DND-41 (cell line): ENCODE measurements at regions not wholly inside any gene's neighbourhood (a gene's known extent, or its start where the extent isn't known, plus 50 kb on each side); places are given as distances from the start of the nearest gene placed in this dataset.

Experiments used
- CTCF ChIP-seq: IDR thresholded peaks from 2 replicates; pipeline ENCODE4 v1.5.1; 2012; ENCODE audit warnings: borderline replicate concordance, low read length, moderate library complexity, mild to moderate bottlenecking; ENCODE audit not compliant: poor library complexity, severe bottlenecking; ENCODE audit errors: extremely low read depth
- EZH2 ChIP-seq: IDR thresholded peaks from 3 replicates; pipeline ENCODE4 v1.6.1; 2012; ENCODE audit warnings: borderline replicate concordance, low read depth, mild to moderate bottlenecking, moderate library complexity, low read length, inconsistent platforms; ENCODE audit not compliant: severe bottlenecking

- TF ChIP-seq CTCF (no peak), EZH2 (no peak)
Measured at GRCh38 chr11:82356316-82356715, 377.3 kb downstream of the FAM181B start.
